Testis (tissue), 2 donors: ENCODE measurements at regions not wholly inside any gene's neighbourhood (a gene's known extent, or its start where the extent isn't known, plus 50 kb on each side); places are given as distances from the start of the nearest gene placed in this dataset.

Experiments
- POLR2A ChIP-seq: fragments of 450-650 bp; IDR thresholded peaks from one replicate; pipeline ENCODE4 v1.6.1; 2017; ENCODE audit warnings: antibody characterized with exemption, mild to moderate bottlenecking, moderate library complexity
- TF ChIP-seq, protein P1 (sequence below), 3 experiments: fragments of 450-650 bp in 2 of 3; fragments of 200-600 bp in 1 of 3; sonication (generic) in 1 of 3; IDR thresholded peaks; one replicate each; pipeline ENCODE4 v1.5.1; 2016 to 2019; ENCODE audit warnings: antibody characterized with exemption in 3 of 3, mild to moderate bottlenecking in 2 of 3, moderate library complexity in 1 of 3

DNA sequence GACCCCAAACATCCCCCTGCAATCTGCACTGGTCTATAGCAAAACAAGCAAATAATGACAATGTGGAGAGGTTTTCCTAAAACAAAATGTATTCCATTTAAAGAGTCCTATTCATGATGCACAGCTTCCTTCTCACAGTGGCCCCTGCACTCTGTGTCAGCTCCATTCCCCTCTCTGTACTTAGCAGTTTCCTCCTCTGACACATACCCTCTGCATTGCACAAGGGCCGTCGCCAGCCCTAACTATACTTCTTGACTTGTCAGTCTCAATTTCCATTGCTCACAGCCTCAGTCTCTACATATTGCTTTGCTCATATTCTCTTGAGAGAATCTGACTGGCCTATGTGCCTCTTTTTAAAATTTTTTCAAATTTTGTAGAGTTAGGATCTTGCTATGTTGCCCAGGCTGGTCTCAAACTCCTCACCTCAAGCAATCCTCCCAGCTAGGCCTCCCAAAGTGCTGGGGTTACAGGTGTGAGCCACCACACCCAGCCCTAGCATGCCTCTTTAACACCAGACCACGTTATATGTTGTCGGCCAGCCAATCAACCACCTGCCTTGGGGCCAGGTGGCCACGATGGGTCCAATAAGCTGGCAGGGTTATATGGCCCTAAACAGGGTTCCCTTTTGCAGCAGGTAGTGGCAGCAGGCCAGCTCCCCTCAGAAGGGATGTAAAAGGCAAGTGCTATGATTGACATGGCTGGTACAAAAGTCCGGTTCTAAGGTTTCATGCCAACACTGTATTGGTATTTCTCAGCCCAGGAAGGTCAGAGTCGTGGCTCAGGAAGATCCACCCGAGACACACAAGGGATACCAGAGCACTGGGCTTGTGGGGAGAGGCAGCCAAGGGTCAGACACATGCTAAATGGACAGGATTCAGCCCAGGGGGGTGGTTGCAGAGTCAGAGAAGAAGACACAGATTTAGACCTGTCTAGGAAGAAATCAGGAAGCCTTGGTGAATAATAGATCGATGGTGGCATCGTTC lies 59.0 kb upstream of the SMAD3 start:
- TF ChIP-seq, protein P1, sequence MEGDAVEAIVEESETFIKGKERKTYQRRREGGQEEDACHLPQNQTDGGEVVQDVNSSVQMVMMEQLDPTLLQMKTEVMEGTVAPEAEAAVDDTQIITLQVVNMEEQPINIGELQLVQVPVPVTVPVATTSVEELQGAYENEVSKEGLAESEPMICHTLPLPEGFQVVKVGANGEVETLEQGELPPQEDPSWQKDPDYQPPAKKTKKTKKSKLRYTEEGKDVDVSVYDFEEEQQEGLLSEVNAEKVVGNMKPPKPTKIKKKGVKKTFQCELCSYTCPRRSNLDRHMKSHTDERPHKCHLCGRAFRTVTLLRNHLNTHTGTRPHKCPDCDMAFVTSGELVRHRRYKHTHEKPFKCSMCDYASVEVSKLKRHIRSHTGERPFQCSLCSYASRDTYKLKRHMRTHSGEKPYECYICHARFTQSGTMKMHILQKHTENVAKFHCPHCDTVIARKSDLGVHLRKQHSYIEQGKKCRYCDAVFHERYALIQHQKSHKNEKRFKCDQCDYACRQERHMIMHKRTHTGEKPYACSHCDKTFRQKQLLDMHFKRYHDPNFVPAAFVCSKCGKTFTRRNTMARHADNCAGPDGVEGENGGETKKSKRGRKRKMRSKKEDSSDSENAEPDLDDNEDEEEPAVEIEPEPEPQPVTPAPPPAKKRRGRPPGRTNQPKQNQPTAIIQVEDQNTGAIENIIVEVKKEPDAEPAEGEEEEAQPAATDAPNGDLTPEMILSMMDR (IDR thresholded peaks at IDR 0.05), result no peak
- TF ChIP-seq POLR2A, result no peak
